ENCODE measurements at regions not wholly inside any gene's neighbourhood (a gene's known extent, or its start where the extent isn't known, plus 50 kb on each side); places are given as distances from the start of the nearest gene placed in this dataset.

GRCh38 chr6:93919365-93919764, 500.0 kb upstream of the EPHA7 start:
- H3K9me3 ChIP-seq: no peaks in the 10 kb centered on the region
- intact Hi-C loops (cut with DNase I): no loop called here
- no peak overlapping the region for H3K27ac ChIP-seq
- no peaks in the 10 kb centered on the region for H3K27me3 ChIP-seq (ENCODE audit: insufficient read depth in 3 of 3, low read length in 2 of 3)
- no peak for ATAC-seq
- 93 to 98% (median 95%) methylated on average over 1 of the region's 1 CpG for WGBS, 3 donors
- no peaks in the 10 kb centered on the region for H3K4me1 ChIP-seq
- no peak for DNase-seq
- no peaks in the 10 kb centered on the region for H3K36me3 ChIP-seq (ENCODE audit: insufficient read depth in 1 of 2, low read depth in 1 of 2)
- TF ChIP-seq CTCF (IDR thresholded peaks at IDR 0.05): no peak
- H3K4me3 ChIP-seq: no peak overlapping the region

- intact Hi-C loops (cut with DNase I): no loop called here
- H3K27ac ChIP-seq: no peak overlapping the region
- H3K9me3 ChIP-seq: no peaks in the 10 kb centered on the region
- H3K4me3 ChIP-seq: no peak overlapping the region
- H3K36me3 ChIP-seq (ENCODE audit: insufficient read depth in 1 of 2, low read depth in 1 of 2): no peaks in the 10 kb centered on the region
- no peak for TF ChIP-seq CTCF (IDR thresholded peaks at IDR 0.05)
- no peaks in the 10 kb centered on the region for H3K4me1 ChIP-seq
- WGBS, 3 donors: 88 to 90% (median 89%) methylated on average over 3 of the region's 3 CpGs
- H3K27me3 ChIP-seq (ENCODE audit: insufficient read depth in 3 of 3, low read length in 2 of 3): no peaks in the 10 kb centered on the region
- no peak for DNase-seq
- ATAC-seq: no peak
Measured at GRCh38 chr6:93918258-93918657, 498.9 kb upstream of the EPHA7 start.

- intact Hi-C loops (cut with DNase I): no loop called here
- ATAC-seq (no peak), DNase-seq (no peak)
- H3K4me3 ChIP-seq: no peak overlapping the region
- no peaks in the 10 kb centered on the region for H3K27me3 ChIP-seq (ENCODE audit: insufficient read depth in 3 of 3, low read length in 2 of 3)
- no peaks in the 10 kb centered on the region for H3K4me1 ChIP-seq
- 81 to 86% (median 84%) methylated on average over 1 of the region's 1 CpG for WGBS, 3 donors
- H3K9me3 ChIP-seq: no peaks in the 10 kb centered on the region
- no peak for TF ChIP-seq CTCF (IDR thresholded peaks at IDR 0.05)
- H3K36me3 ChIP-seq (ENCODE audit: insufficient read depth in 1 of 2, low read depth in 1 of 2): no peaks in the 10 kb centered on the region
- H3K27ac ChIP-seq: no peak overlapping the region
Measured at GRCh38 chr6:93917216-93917615, 497.9 kb upstream of the EPHA7 start.

- Histone ChIP-seq H3K9me3 (no peaks in the 10 kb centered on the region), H3K27ac (no peak overlapping the region), H3K36me3 (ENCODE audit: insufficient read depth in 1 of 2, low read depth in 1 of 2) (no peaks in the 10 kb centered on the region), H3K4me1 (no peaks in the 10 kb centered on the region), H3K4me3 (no peak overlapping the region), H3K27me3 (ENCODE audit: insufficient read depth in 3 of 3, low read length in 2 of 3) (no peaks in the 10 kb centered on the region)
- intact Hi-C loops (cut with DNase I): no loop called here
- no peak for TF ChIP-seq CTCF (IDR thresholded peaks at IDR 0.05)
- ATAC-seq (no peak), DNase-seq (no peak)
- WGBS, 3 donors: 59 to 65% (median 64%) methylated on average over 1 of the region's 1 CpG
Measured at GRCh38 chr6:93916716-93917115, 497.4 kb upstream of the EPHA7 start.

GRCh38 chr6:93915961-93916360, 496.6 kb upstream of the EPHA7 start:
- Histone ChIP-seq H3K27me3 (ENCODE audit: insufficient read depth in 3 of 3, low read length in 2 of 3) (no peaks in the 10 kb centered on the region), H3K36me3 (ENCODE audit: insufficient read depth in 1 of 2, low read depth in 1 of 2) (no peaks in the 10 kb centered on the region), H3K9me3 (no peaks in the 10 kb centered on the region), H3K4me3 (no peak overlapping the region), H3K27ac (no peak overlapping the region), H3K4me1 (no peaks in the 10 kb centered on the region)
- DNase-seq: no peak
- intact Hi-C loops (cut with DNase I): no loop called here
- ATAC-seq: no peak
- TF ChIP-seq CTCF (IDR thresholded peaks at IDR 0.05): no peak

All from psoas muscle (tissue), 7 donors.